Naive thymus-derived CD4-positive, alpha-beta T cell (primary cell): ENCODE measurements at regions not wholly inside any gene's neighbourhood (a gene's known extent, or its start where the extent isn't known, plus 50 kb on each side); places are given as distances from the start of the nearest gene placed in this dataset.

ENCODE experiments used
- ATAC-seq: fragments of 150-1000 bp; cut with Tn5 transposase; 2 replicates; pipeline ENCODE4 v1.10.0; 2021; ENCODE audit warnings: mild to moderate bottlenecking, moderate library complexity
- CTCF ChIA-PET: fragments of 350-600 bp; sonication (Branson Sonifier 250); formaldehyde crosslinking; loops from one replicate; lab custom pipeline; 2021; ENCODE audit warnings: antibody characterized with exemption; lab: Charles Lee
- POLR2A ChIA-PET: fragments of 350-600 bp; sonication (Branson Sonifier 250); formaldehyde crosslinking; loops from one replicate; lab custom pipeline; 2021; ENCODE audit warnings: antibody characterized with exemption, inconsistent platforms; lab: Charles Lee
- DNase-seq, 9 donors: peaks; one replicate each; pipeline versions ENCODE4 v3.0.0 to v3.0.0-alpha.2; 2020 to 2022; ENCODE audit warnings: mixed read lengths in 1 of 9
- H3K27ac ChIP-seq: one replicate; pipeline ENCODE4 v1.7.0; 2013; ENCODE audit warnings: mild to moderate bottlenecking, low read depth, low read length, moderate library complexity
- H3K27me3 ChIP-seq, 2 donors: one replicate each; pipeline ENCODE4 v1.7.0; 2013; ENCODE audit warnings: low read length in 2 of 2, mild to moderate bottlenecking in 2 of 2, moderate library complexity in 2 of 2; ENCODE audit not compliant: control insufficient read depth in 2 of 2, insufficient read depth in 2 of 2
- H3K36me3 ChIP-seq, 3 experiments: 1 replicate in 2 of 3; 2 replicates in 1 of 3; pipeline ENCODE4 v1.7.0; 2013; ENCODE audit warnings: low read length in 3 of 3, mild to moderate bottlenecking in 3 of 3, moderate library complexity in 1 of 3; ENCODE audit not compliant: insufficient read depth in 3 of 3, control insufficient read depth in 2 of 3
- H3K4me1 ChIP-seq, 2 donors: one replicate each; pipeline ENCODE4 v1.7.0; 2013; ENCODE audit warnings: low read length in 2 of 2, mild to moderate bottlenecking in 2 of 2, moderate library complexity in 1 of 2; ENCODE audit not compliant: control insufficient read depth in 2 of 2, insufficient read depth in 2 of 2
- H3K4me3 ChIP-seq: 2 replicates; pipeline ENCODE4 v1.7.0; 2013; ENCODE audit warnings: mild to moderate bottlenecking, low read length
- H3K9me3 ChIP-seq, 3 experiments: 1 replicate in 2 of 3; 2 replicates in 1 of 3; pipeline ENCODE4 v1.7.0; 2013; ENCODE audit warnings: low read length in 3 of 3; ENCODE audit not compliant: control insufficient read depth in 2 of 3
- H3K27ac Mint-ChIP-seq, 9 donors: one replicate each; pipeline ENCODE4 v1.8.0; 2020 to 2022; ENCODE audit warnings: mixed read lengths in 9 of 9, mild to moderate bottlenecking in 8 of 9, moderate library complexity in 5 of 9, inconsistent platforms in 2 of 9
- H3K27me3 Mint-ChIP-seq, 5 donors: one replicate each; pipeline ENCODE4 v1.8.0; 2021 to 2022; ENCODE audit warnings: mixed read lengths in 5 of 5, mild to moderate bottlenecking in 1 of 5
- H3K36me3 Mint-ChIP-seq, 5 donors: one replicate each; pipeline ENCODE4 v1.8.0; 2020 to 2022; ENCODE audit warnings: mixed read lengths in 5 of 5, mild to moderate bottlenecking in 3 of 5, inconsistent platforms in 1 of 5
- H3K4me1 Mint-ChIP-seq, 7 donors: one replicate each; pipeline ENCODE4 v1.8.0; 2020 to 2022; ENCODE audit warnings: mixed read lengths in 7 of 7, mild to moderate bottlenecking in 3 of 7, inconsistent platforms in 1 of 7
- H3K4me3 Mint-ChIP-seq, 10 donors: one replicate each; pipeline ENCODE4 v1.8.0; 2020 to 2022; ENCODE audit warnings: mild to moderate bottlenecking in 10 of 10, mixed read lengths in 10 of 10, moderate library complexity in 6 of 10, inconsistent platforms in 2 of 10
- H3K9me3 Mint-ChIP-seq, 11 donors: one replicate each; pipeline ENCODE4 v1.8.0; 2020 to 2022; ENCODE audit warnings: mixed read lengths in 11 of 11, mild to moderate bottlenecking in 4 of 11, inconsistent platforms in 1 of 11, moderate library complexity in 1 of 11
- intact Hi-C, 2 donors: fragments of 100-400 bp; cut with micrococcal nuclease; formaldehyde crosslinking; loops; one replicate each; pipeline ENCODE4 v1.15.1; 2023

GRCh38 chr18:37935086-37935485 is 369.5 kb upstream of the CELF4 start:
- ATAC-seq, result no peak
- H3K4me3 ChIP-seq, result no peak overlapping the region
- no peak overlapping the region for H3K27ac ChIP-seq
- ChIA-PET CTCF (no interaction called here), POLR2A (no interaction called here)
- intact Hi-C loops, result no loop called here
- Mint-ChIP-seq H3K27me3 (no peaks in the 10 kb centered on the region), H3K9me3 (peaks cover 4 to 14% (median 7%) of the 10 kb centered on the region in 11 donors), H3K4me1 (no peaks in the 10 kb centered on the region), H3K27ac (no peak overlapping the region), H3K36me3 (no peaks in the 10 kb centered on the region), H3K4me3 (no peak overlapping the region)
- H3K9me3 ChIP-seq, result no peaks in the 10 kb centered on the region
- DNase-seq, result no peak
- no peaks in the 10 kb centered on the region for H3K36me3 ChIP-seq
- H3K27me3 ChIP-seq, result no peaks in the 10 kb centered on the region
- no peaks in the 10 kb centered on the region for H3K4me1 ChIP-seq

GRCh38 chr18:37930640-37931039 is 365.0 kb upstream of the CELF4 start:
- Mint-ChIP-seq H3K27ac (no peak overlapping the region), H3K4me3 (no peak overlapping the region), H3K36me3 (peaks cover 0 to 4% (median 0%) of the 10 kb centered on the region in 5 donors), H3K9me3 (peaks cover 0 to 10% (median 0%) of the 10 kb centered on the region in 11 donors), H3K27me3 (no peaks in the 10 kb centered on the region), H3K4me1 (no peaks in the 10 kb centered on the region)
- intact Hi-C loops, result no loop called here
- Histone ChIP-seq H3K9me3 (no peaks in the 10 kb centered on the region), H3K27ac (no peak overlapping the region), H3K36me3 (no peaks in the 10 kb centered on the region), H3K4me3 (no peak overlapping the region), H3K27me3 (no peaks in the 10 kb centered on the region), H3K4me1 (no peaks in the 10 kb centered on the region)
- CTCF ChIA-PET, result no interaction called here
- ATAC-seq (no peak), DNase-seq (no peak)
- POLR2A ChIA-PET, result no interaction called here

- Mint-ChIP-seq H3K36me3 (no peaks in the 10 kb centered on the region), H3K4me3 (no peak overlapping the region), H3K9me3 (peaks cover 0 to 6% (median 0%) of the 10 kb centered on the region in 11 donors), H3K27ac (no peak overlapping the region), H3K27me3 (peaks cover 0 to 4% (median 0%) of the 10 kb centered on the region in 5 donors), H3K4me1 (no peaks in the 10 kb centered on the region)
- ChIA-PET POLR2A (no interaction called here), CTCF (no interaction called here)
- H3K27me3 ChIP-seq, result no peaks in the 10 kb centered on the region
- ATAC-seq (no peak), DNase-seq (no peak)
- H3K36me3 ChIP-seq, result no peaks in the 10 kb centered on the region
- intact Hi-C loops, result no loop called here
- no peak overlapping the region for H3K4me3 ChIP-seq
- no peaks in the 10 kb centered on the region for H3K9me3 ChIP-seq
- no peaks in the 10 kb centered on the region for H3K4me1 ChIP-seq
- no peak overlapping the region for H3K27ac ChIP-seq
Observed at GRCh38 chr18:37922162-37922561, 356.6 kb upstream of the CELF4 start.

GRCh38 chr18:37920865-37921264 is 355.3 kb upstream of the CELF4 start:
- Histone ChIP-seq H3K27me3 (no peaks in the 10 kb centered on the region), H3K27ac (no peak overlapping the region), H3K9me3 (no peaks in the 10 kb centered on the region), H3K36me3 (no peaks in the 10 kb centered on the region), H3K4me1 (no peaks in the 10 kb centered on the region), H3K4me3 (no peak overlapping the region)
- ATAC-seq (no peak), DNase-seq (no peak)
- intact Hi-C loops, result no loop called here
- no peaks in the 10 kb centered on the region for H3K36me3 Mint-ChIP-seq
- peaks cover 0 to 6% (median 0%) of the 10 kb centered on the region in 11 donors for H3K9me3 Mint-ChIP-seq
- no peak overlapping the region for H3K27ac Mint-ChIP-seq
- ChIA-PET CTCF (no interaction called here), POLR2A (no interaction called here)
- no peak overlapping the region for H3K4me3 Mint-ChIP-seq
- H3K4me1 Mint-ChIP-seq, result no peaks in the 10 kb centered on the region
- peaks cover 0 to 4% (median 0%) of the 10 kb centered on the region in 5 donors for H3K27me3 Mint-ChIP-seq

GRCh38 chr18:37913051-37913450 is 347.5 kb upstream of the CELF4 start:
- Histone ChIP-seq H3K9me3 (no peaks in the 10 kb centered on the region), H3K27ac (no peak overlapping the region), H3K36me3 (no peaks in the 10 kb centered on the region), H3K27me3 (no peaks in the 10 kb centered on the region), H3K4me3 (no peak overlapping the region), H3K4me1 (no peaks in the 10 kb centered on the region)
- no peaks in the 10 kb centered on the region for H3K27me3 Mint-ChIP-seq
- CTCF ChIA-PET, result no interaction called here
- intact Hi-C loops, result no loop called here
- ATAC-seq, result no peak
- no peaks in the 10 kb centered on the region for H3K4me1 Mint-ChIP-seq
- H3K36me3 Mint-ChIP-seq, result no peaks in the 10 kb centered on the region
- no peak for DNase-seq
- POLR2A ChIA-PET, result no interaction called here
- no peak overlapping the region for H3K27ac Mint-ChIP-seq
- peaks cover 0 to 9% (median 0%) of the 10 kb centered on the region in 11 donors for H3K9me3 Mint-ChIP-seq
- no peak overlapping the region for H3K4me3 Mint-ChIP-seq

- no peak for ATAC-seq
Observed at GRCh38 chr18:37902344-37902743, 336.7 kb upstream of the CELF4 start.

GRCh38 chr18:37900326-37900725 is 334.7 kb upstream of the CELF4 start:
- Histone ChIP-seq H3K9me3 (no peaks in the 10 kb centered on the region), H3K27me3 (no peaks in the 10 kb centered on the region), H3K4me1 (no peaks in the 10 kb centered on the region), H3K36me3 (no peaks in the 10 kb centered on the region), H3K27ac (no peak overlapping the region), H3K4me3 (no peak overlapping the region)
- Mint-ChIP-seq H3K27ac (no peak overlapping the region), H3K4me3 (no peak overlapping the region), H3K36me3 (no peaks in the 10 kb centered on the region), H3K27me3 (no peaks in the 10 kb centered on the region), H3K4me1 (no peaks in the 10 kb centered on the region), H3K9me3 (peaks cover 0 to 14% (median 4%) of the 10 kb centered on the region in 11 donors)
- no peak for ATAC-seq
- ChIA-PET CTCF (no interaction called here), POLR2A (no interaction called here)
- DNase-seq, result no peak
- intact Hi-C loops, result no loop called here

More at GRCh38 chr18:37902344-37902743, 336.7 kb upstream of the CELF4 start:
- no peaks in the 10 kb centered on the region for H3K27me3 ChIP-seq
- Mint-ChIP-seq H3K36me3 (no peaks in the 10 kb centered on the region), H3K27me3 (no peaks in the 10 kb centered on the region), H3K27ac (no peak overlapping the region), H3K4me3 (no peak overlapping the region), H3K9me3 (peaks cover 0 to 20% (median 5%) of the 10 kb centered on the region in 11 donors), H3K4me1 (no peaks in the 10 kb centered on the region)
- no peaks in the 10 kb centered on the region for H3K36me3 ChIP-seq
- no peak for DNase-seq
- ChIA-PET CTCF (no interaction called here), POLR2A (no interaction called here)
- intact Hi-C loops, result no loop called here
- no peaks in the 10 kb centered on the region for H3K4me1 ChIP-seq
- H3K9me3 ChIP-seq, result no peaks in the 10 kb centered on the region
- no peak overlapping the region for H3K4me3 ChIP-seq
- H3K27ac ChIP-seq, result no peak overlapping the region
